Hepatocyte (in vitro differentiated cells): ENCODE measurements at regions not wholly inside any gene's neighbourhood (a gene's known extent, or its start where the extent isn't known, plus 50 kb on each side); places are given as distances from the start of the nearest gene placed in this dataset.
"Not testable (repeated sequence)": the region's sequence is repeated elsewhere in the genome, so short reads cannot be mapped to it uniquely, and the experiment has no call there.

Source experiments
- DNase-seq: peaks from one replicate; pipeline ENCODE4 v3.0.0-alpha.2; 2016; ENCODE audit warnings: low spot score
- H2AFZ ChIP-seq: fragments of 200-600 bp; sonication (generic); 2 replicates; pipeline ENCODE4 v1.6.0; 2016; ENCODE audit warnings: antibody characterized with exemption, mild to moderate bottlenecking
- H3K27ac ChIP-seq: fragments of 200-600 bp; sonication (generic); 2 replicates; pipeline ENCODE4 v1.5.1; 2016; ENCODE audit warnings: mild to moderate bottlenecking
- H3K27me3 ChIP-seq: fragments of 200-600 bp; sonication (generic); 2 replicates; pipeline ENCODE4 v1.6.1; 2016
- H3K36me3 ChIP-seq: fragments of 200-600 bp; sonication (generic); replicated peaks from 2 replicates; pipeline ENCODE4 v1.5.1; 2016; ENCODE audit warnings: low read depth; ENCODE audit not compliant: insufficient read depth
- H3K4me1 ChIP-seq: fragments of 200-600 bp; sonication (generic); 2 replicates; pipeline ENCODE4 v1.5.1; 2016; ENCODE audit warnings: mild to moderate bottlenecking, moderate library complexity; ENCODE audit not compliant: insufficient read depth
- H3K4me2 ChIP-seq: fragments of 200-600 bp; sonication (generic); 2 replicates; pipeline ENCODE4 v1.6.0; 2016
- H3K4me3 ChIP-seq: fragments of 200-600 bp; sonication (generic); 2 replicates; pipeline ENCODE4 v1.5.1; 2016; ENCODE audit warnings: mild to moderate bottlenecking
- H3K79me2 ChIP-seq: fragments of 200-600 bp; sonication (generic); 2 replicates; pipeline ENCODE4 v1.6.0; 2017; ENCODE audit warnings: mild to moderate bottlenecking
- H3K9me2 ChIP-seq: fragments of 200-600 bp; sonication (generic); replicated peaks from 2 replicates; pipeline ENCODE4 v1.6.0; 2017; ENCODE audit warnings: mild to moderate bottlenecking; ENCODE audit not compliant: insufficient read depth
- H3K9me3 ChIP-seq: fragments of 200-600 bp; sonication (generic); 2 replicates; pipeline ENCODE4 v1.5.1; 2016; ENCODE audit warnings: low read depth, mild to moderate bottlenecking
- H4K20me1 ChIP-seq: fragments of 200-600 bp; sonication (generic); 2 replicates; pipeline ENCODE4 v1.6.0; 2016; ENCODE audit warnings: mild to moderate bottlenecking; ENCODE audit not compliant: insufficient read depth, poor library complexity, severe bottlenecking
- CTCF ChIP-seq: fragments of 200-600 bp; sonication (generic); IDR thresholded peaks from 2 replicates; pipeline ENCODE4 v1.5.1; 2016; ENCODE audit warnings: antibody characterized with exemption, mild to moderate bottlenecking; ENCODE audit not compliant: poor library complexity
- EZH2 ChIP-seq: fragments of 200-600 bp; sonication (generic); IDR thresholded peaks from 2 replicates; pipeline ENCODE4 v1.6.1; 2016; ENCODE audit warnings: antibody characterized with exemption, mild to moderate bottlenecking, borderline replicate concordance
- EZH2phosphoT487 ChIP-seq: fragments of 200-600 bp; sonication (generic); IDR thresholded peaks from one replicate; pipeline ENCODE4 v1.6.1; 2018; ENCODE audit warnings: antibody characterized with exemption, mild to moderate bottlenecking, low read depth, moderate library complexity; ENCODE audit not compliant: unreplicated experiment, severe bottlenecking
- WGBS: methylation state at CpG from one replicate; pipeline ENCODE4 v1.1.6; 2016; ENCODE audit warnings: low lambda C conversion rate; ENCODE audit errors: missing lambda C conversion rate; 5-methylcytosine and 5-hydroxymethylcytosine counted together

- Histone ChIP-seq H3K4me3 (no peak overlapping the region), H3K36me3 (no peaks in the 10 kb centered on the region), H3K27me3 (no peaks in the 10 kb centered on the region), H3K27ac (no peak overlapping the region), H3K9me3 (no peaks in the 10 kb centered on the region), H3K4me1 (no peaks in the 10 kb centered on the region), H3K4me2 (no peak overlapping the region), H3K79me2 (no peaks in the 10 kb centered on the region), H3K9me2 (no peaks in the 10 kb centered on the region), H2AFZ (no peak overlapping the region), H4K20me1 (no peaks in the 10 kb centered on the region)
- TF ChIP-seq EZH2: no peak
- TF ChIP-seq EZH2phosphoT487: no peak
- TF ChIP-seq CTCF: no peak
- 68% methylated on average over 2 of the region's 2 CpGs for WGBS
- no peak for DNase-seq
Observed at GRCh38 chr14:43579671-43580070, 927.4 kb downstream of the FSCB start.

GRCh38 chr14:43568022-43568421 lies 939.1 kb downstream of the FSCB start:
- TF ChIP-seq EZH2phosphoT487 (no peak), EZH2 (no peak), CTCF (no peak)
- DNase-seq: no peak
- no peaks in the 10 kb centered on the region for H4K20me1 ChIP-seq

GRCh38 chr14:43548368-43548767 lies 958.7 kb downstream of the FSCB start:
- no peak for DNase-seq
- Histone ChIP-seq H3K9me3 (no peaks in the 10 kb centered on the region), H3K27ac (no peak overlapping the region), H3K4me1 (no peaks in the 10 kb centered on the region), H2AFZ (no peak overlapping the region), H3K4me3 (no peak overlapping the region), H3K27me3 (no peaks in the 10 kb centered on the region), H3K4me2 (no peak overlapping the region), H3K9me2 (no peaks in the 10 kb centered on the region), H4K20me1 (no peaks in the 10 kb centered on the region), H3K79me2 (no peaks in the 10 kb centered on the region), H3K36me3 (no peaks in the 10 kb centered on the region)
- 100% methylated on average over 1 of the region's 1 CpG for WGBS
- TF ChIP-seq EZH2 (no peak), EZH2phosphoT487 (no peak), CTCF (no peak)

More at GRCh38 chr14:43568022-43568421, 939.1 kb downstream of the FSCB start:
- Histone ChIP-seq H3K9me3 (no peaks in the 10 kb centered on the region), H3K79me2 (no peaks in the 10 kb centered on the region), H2AFZ (no peak overlapping the region), H3K27ac (no peak overlapping the region), H3K36me3 (no peaks in the 10 kb centered on the region), H3K4me1 (no peaks in the 10 kb centered on the region), H3K9me2 (no peaks in the 10 kb centered on the region), H3K27me3 (no peaks in the 10 kb centered on the region), H3K4me2 (no peak overlapping the region), H3K4me3 (no peak overlapping the region)
- WGBS: 59% methylated on average over 1 of the region's 1 CpG

- H3K27me3 ChIP-seq, DNase-seq, H3K27ac ChIP-seq, H3K4me1 ChIP-seq, H3K4me2 ChIP-seq, H3K79me2 ChIP-seq, H3K4me3 ChIP-seq, H4K20me1 ChIP-seq, H2AFZ ChIP-seq, H3K9me2 ChIP-seq, H3K36me3 ChIP-seq, H3K9me3 ChIP-seq: not testable (repeated sequence)
- 61% methylated on average over 2 of the region's 2 CpGs for WGBS
Observed at GRCh38 chr14:43547596-43547995, 959.5 kb downstream of the FSCB start.
